ENCODE measurements at regions not wholly inside any gene's neighbourhood (a gene's known extent, or its start where the extent isn't known, plus 50 kb on each side); places are given as distances from the start of the nearest gene placed in this dataset.

DNA sequence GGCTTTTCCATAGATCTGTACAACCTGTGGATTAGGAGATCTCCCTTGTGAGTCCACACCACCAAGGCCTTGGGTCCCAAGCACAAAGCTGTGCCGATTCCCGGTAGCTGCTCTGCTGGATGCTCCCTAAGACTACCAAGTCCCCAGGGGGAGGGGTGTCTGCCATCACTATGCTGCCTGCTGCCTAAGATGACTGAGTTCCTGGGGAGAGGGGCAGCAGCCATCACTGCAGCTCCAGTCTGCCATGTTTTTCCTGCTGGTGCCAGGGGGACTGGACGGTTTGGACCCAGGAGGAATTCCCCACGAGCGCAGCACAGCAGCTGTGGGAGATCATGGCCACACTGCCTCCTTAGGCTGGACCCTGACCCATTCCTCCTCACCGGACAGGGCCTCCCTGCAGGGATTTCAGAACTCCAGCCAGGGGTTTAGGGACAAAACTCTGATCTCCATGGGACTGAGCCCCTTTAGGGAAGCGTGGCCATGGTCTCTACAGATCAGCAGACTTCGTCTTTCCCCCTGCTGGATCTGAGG is 1049.8 kb downstream of the SORCS1 start:
- no peak overlapping the region for H3K4me2 ChIP-seq (ENCODE audit: insufficient read depth, low read length)
- no peaks in the 10 kb centered on the region for H3K36me3 ChIP-seq (ENCODE audit: control insufficient read depth in 2 of 2, extremely low read depth in 1 of 2, insufficient read depth in 2 of 2, low read length in 2 of 2)
- no TSS peak for BruUV-seq (replicated peaks)
- no peaks in the 10 kb centered on the region for H3K27me3 ChIP-seq (ENCODE audit: control insufficient read depth in 2 of 2, insufficient read depth in 2 of 2, low read length in 2 of 2)
- dilution Hi-C loops (cut with MboI; ENCODE audit: extremely low pct_ligation_motif_present, low sequenced_read_pairs), result no loop called here
- no peaks in the 10 kb centered on the region for H3K79me2 ChIP-seq (ENCODE audit: control insufficient read depth, insufficient read depth, low read length)
- H2AFZ ChIP-seq (ENCODE audit: low read depth, low read length), result no peak overlapping the region
- H3K9me3 ChIP-seq (replicated peaks; ENCODE audit: control insufficient read depth, insufficient read depth, low read length), result peaks cover 6% of the 10 kb centered on the region
- H4K20me1 ChIP-seq (replicated peaks; ENCODE audit: control insufficient read depth, extremely low read depth, insufficient read depth, low read length), result no peaks in the 10 kb centered on the region
- TF ChIP-seq, protein P1, sequence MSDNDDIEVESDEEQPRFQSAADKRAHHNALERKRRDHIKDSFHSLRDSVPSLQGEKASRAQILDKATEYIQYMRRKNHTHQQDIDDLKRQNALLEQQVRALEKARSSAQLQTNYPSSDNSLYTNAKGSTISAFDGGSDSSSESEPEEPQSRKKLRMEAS (IDR thresholded peaks at IDR 0.05; ENCODE audit: insufficient read depth, insufficient read length), result no peak
- TF ChIP-seq JUN (IDR thresholded peaks at IDR 0.05; ENCODE audit: borderline replicate concordance, insufficient read depth, insufficient read length, low read depth), result no peak
- TF ChIP-seq POLR2A (IDR thresholded peaks at IDR 0.05; ENCODE audit: low read depth, low read length), result no peak
- no peak for TF ChIP-seq EZH2 (IDR thresholded peaks at IDR 0.05; ENCODE audit: borderline replicate concordance, low read depth, low read length, severe bottlenecking)
- TF ChIP-seq MYC (IDR thresholded peaks at IDR 0.05; ENCODE audit: low read depth, low read length), result no peak
- TF ChIP-seq, protein P2, sequence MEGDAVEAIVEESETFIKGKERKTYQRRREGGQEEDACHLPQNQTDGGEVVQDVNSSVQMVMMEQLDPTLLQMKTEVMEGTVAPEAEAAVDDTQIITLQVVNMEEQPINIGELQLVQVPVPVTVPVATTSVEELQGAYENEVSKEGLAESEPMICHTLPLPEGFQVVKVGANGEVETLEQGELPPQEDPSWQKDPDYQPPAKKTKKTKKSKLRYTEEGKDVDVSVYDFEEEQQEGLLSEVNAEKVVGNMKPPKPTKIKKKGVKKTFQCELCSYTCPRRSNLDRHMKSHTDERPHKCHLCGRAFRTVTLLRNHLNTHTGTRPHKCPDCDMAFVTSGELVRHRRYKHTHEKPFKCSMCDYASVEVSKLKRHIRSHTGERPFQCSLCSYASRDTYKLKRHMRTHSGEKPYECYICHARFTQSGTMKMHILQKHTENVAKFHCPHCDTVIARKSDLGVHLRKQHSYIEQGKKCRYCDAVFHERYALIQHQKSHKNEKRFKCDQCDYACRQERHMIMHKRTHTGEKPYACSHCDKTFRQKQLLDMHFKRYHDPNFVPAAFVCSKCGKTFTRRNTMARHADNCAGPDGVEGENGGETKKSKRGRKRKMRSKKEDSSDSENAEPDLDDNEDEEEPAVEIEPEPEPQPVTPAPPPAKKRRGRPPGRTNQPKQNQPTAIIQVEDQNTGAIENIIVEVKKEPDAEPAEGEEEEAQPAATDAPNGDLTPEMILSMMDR (IDR thresholded peaks at IDR 0.05; ENCODE audit: extremely low read depth in 1 of 2, insufficient read depth in 1 of 2, low read depth in 1 of 2, low read length in 2 of 2), result no peak
- TF ChIP-seq GATA2 (IDR thresholded peaks at IDR 0.05; ENCODE audit: insufficient read depth, insufficient read length, low read depth, low read length), result no peak
- intact Hi-C loops (cut with micrococcal nuclease), result no loop called here
- H3K27ac ChIP-seq (ENCODE audit: insufficient read depth, low read depth, low read length), result no peak overlapping the region
- H3K9ac ChIP-seq (replicated peaks; ENCODE audit: extremely low read depth, insufficient read depth, low read length), result no peak overlapping the region
- H3K9me1 ChIP-seq (replicated peaks; ENCODE audit: control insufficient read depth, extremely low read depth, insufficient read depth, low read length), result no peaks in the 10 kb centered on the region
- DNase-seq (ENCODE audit: low read depth, low spot score), result no peak
- POLR2A ChIA-PET, result no interaction called here
- no peaks in the 10 kb centered on the region for H3K4me1 ChIP-seq (ENCODE audit: control insufficient read depth, extremely low read depth, insufficient read depth, low read length)
- CTCF ChIA-PET, result no interaction called here
- no peak overlapping the region for H3K4me3 ChIP-seq (replicated peaks in 1 of 3; ENCODE audit: insufficient read depth in 1 of 3, low read depth in 1 of 3, low read length in 3 of 3)
- FAIRE-seq, result no peak

Data from endothelial cell of umbilical vein (primary cell).